NCI-H1092 treated with DMSO at 0.1 percent for 48 hours (cell line): ENCODE measurements at regions not wholly inside any gene's neighbourhood (a gene's known extent, or its start where the extent isn't known, plus 50 kb on each side); places are given as distances from the start of the nearest gene placed in this dataset.
A peak's percentile ranks its signal among the peaks of the same experiment; 100 is the strongest.

Source experiments
- DNase-seq: peaks from one replicate; lab custom pipeline; 2025; lab: John Stamatoyannopoulos, UW

DNA sequence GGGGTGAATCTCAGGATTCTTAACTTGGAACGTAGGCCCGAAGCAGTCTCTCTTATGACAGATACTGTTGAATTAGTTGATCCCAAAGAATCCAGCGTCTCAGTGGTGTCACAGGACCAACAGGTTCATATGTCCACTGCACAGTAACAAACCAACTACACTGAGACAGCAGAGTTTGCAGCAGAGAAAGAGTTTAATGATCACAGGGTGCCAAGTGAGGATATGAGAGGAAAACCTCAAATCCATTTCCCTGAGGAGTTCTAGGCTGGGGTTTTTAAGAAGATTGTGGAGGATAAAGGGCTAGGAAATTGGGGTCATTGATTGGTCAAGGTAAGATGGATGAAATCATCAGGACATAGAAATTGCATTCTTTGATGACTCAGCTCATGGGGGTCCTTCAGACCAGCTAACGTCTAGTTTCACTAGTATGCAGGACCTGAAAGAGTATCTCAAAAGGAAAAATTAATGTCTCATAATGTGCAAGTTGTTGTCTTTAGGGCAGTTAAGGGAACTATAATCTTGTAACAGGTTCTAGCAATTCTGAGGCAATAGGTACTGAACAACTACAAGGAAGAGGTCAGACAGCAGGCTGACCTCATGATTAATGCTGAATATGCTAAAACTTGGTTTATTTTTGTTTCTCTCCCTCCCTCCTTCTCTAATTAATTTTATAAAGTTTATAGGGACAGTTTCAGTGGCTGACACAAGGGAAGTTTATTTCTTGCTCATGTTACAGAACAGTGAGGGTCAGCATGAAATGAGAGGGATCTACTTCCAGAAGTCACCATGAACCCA, 310.9 kb upstream of the NEBL start:
- no peak for DNase-seq

DNA sequence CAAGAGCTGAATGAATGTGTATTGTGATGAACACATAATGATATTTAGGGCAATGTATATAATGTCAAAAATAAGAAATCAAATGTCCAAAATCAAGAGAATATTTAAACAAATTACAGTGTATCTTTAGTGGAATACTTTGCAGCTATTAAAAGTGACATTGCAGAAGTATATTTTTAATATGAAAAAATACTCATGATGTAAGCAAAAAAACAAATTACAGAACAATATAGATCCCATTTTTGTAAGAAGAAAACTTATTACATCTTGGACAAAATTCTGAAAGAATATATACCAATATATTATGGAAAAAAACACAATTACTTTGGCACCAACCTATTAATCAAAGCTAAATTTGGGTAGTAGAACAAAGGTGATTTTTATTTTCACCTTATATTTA, 308.2 kb upstream of the NEBL start:
- no peak for DNase-seq

DNA sequence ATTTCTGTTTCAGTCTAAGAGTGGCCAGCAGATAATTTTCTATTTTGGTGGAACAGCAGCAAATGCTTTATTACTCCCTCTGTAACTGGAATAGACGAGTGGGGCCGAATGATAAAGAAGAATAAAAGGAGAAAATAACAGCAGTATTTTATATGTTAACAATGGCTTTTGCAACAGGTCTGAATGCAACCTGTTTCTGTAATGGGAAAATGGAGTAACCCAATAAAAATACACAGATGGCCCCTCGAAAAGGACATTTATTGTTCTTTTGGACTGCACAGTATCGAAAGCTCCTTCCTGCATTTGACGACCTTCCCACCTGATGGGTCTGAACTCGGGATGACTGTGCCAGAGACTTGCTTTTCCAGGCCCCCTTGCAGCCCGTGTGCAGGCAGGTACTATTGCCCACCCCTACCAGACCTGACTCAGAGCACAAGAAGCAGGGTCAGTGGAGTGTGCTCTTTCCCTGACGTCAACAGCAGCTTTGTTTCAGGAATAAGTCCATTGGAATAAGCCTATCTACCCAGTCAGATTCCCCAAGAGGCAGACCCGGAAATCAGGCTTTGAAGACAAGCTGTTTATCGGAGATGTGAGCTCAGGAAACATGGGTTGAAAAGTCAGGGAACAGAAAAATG, 306.5 kb upstream of the NEBL start:
- no peak for DNase-seq

DNA sequence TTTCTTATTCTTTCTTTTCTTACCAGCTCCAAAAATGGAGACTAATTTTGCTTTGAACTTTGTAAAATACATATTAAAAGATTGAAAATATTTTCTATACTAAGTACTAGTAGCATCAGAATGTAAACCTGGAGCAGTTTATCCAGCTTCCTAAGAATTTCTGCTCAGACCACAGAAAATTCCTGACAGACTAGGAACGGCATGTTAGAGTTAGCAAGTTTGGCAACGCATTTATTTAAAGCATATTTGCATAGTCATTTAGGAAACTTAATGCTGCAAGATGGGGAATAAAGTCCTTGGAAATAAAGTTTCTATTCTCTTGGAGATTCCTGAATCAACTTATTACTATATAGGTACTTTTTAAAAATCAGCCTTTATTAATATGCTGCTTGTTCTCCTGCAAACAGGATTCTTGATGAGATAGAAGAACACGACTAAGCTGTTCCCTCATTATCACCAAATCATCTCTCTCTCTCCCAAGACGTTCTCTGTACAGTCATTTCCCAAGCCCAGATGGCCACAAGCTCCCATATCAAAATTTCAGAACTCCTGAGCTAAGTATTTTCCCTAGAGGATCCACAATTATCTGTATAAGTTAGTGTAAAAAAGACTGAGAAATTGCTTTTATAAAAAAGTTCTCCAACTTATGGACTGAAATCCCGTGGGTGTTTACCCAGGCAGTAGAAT, 305.8 kb upstream of the NEBL start:
- no peak for DNase-seq

- no peak for DNase-seq
Measured at GRCh38 chr10:21199501-21199900, 302.4 kb upstream of the NEBL start.

- DNase-seq: no peak
Measured at GRCh38 chr10:21197838-21198237, 300.7 kb upstream of the NEBL start.

GRCh38 chr10:21196822-21197395, 299.8 kb upstream of the NEBL start:
- no peak for DNase-seq

- no peak for DNase-seq
Measured at GRCh38 chr10:21195252-21195651, 298.1 kb upstream of the NEBL start.

GRCh38 chr10:21194510-21194993, 297.4 kb upstream of the NEBL start:
- DNase-seq: peak; percentile 25

DNA sequence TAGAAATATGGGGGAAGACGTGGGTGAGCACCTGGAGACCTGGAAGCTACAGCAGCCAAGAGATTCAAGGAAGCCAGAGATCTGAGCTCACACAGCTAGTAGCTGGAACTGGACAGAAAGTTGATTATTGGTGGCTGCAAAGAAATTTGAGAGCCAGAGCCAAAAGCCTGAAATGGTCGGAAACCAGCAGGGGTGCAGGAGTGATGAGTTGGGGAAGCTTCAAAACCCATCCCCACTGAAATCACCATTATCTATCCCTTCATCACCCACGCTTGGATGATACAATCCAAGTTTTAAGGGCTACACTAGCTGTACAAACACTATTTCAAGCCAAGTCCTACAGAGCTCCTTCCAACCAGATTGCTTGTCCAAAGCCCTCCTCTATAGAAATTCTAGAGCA, 296.1 kb upstream of the NEBL start:
- DNase-seq: no peak

- DNase-seq: no peak
Measured at GRCh38 chr10:21191512-21191911, 294.4 kb upstream of the NEBL start.

DNA sequence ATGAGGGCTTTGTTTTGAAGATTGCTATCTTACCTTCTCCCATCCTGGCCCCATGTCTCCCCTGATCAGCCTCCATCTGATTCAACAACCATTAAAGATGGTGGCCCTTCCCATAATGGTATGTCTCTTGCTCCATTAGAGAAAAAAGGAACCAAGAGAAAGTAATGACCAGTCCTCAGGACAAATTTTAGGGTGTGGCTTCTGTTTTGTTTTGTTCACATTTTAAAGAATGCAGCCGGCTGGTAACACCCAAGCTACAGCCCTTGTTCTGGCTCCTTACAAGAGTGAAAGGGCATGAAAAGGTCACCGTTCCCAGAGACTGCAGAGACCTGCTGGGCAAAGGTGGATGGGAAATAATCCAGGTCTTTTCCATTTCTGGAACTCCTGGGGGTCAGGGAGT, 287.9 kb upstream of the NEBL start:
- no peak for DNase-seq

DNA sequence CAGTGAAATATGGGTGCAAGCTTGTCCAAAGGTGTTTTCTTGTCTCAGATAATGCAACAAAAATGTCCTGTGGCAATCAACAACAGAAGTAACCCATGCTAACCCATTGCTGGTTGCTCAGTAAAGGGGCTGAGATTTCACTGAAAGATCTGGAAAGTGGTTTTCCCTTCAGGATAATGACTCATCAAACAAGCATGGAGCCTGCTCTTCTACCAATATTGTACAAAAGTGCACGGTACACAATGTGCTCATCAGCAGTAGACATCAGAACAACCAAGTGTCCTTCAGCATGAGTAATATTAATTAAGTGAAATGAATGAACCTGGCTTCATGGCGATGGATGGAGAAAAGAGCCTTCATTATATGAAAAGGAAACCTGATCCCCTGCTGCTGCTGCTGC, 287.1 kb upstream of the NEBL start:
- DNase-seq: peak; percentile 45

DNA sequence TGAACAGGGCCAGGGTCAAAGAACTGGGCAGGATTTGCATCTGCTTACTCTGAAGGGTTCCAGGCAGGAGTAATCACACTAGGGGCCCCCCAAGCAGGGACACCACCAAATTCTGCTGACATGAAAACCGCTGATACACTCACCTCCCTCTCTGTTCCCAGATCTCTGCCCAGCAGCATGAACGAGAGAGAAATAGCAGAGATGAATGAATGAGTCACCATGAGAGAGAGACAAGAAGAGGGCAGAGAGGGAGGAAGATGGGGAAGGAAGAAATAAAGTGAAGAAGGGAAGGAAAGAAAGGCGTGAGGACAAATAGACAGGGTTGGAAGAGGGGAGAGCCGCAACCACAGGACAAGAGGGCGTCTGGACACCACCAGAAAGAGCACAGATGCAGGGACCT, 285.9 kb upstream of the NEBL start:
- no peak for DNase-seq

DNA sequence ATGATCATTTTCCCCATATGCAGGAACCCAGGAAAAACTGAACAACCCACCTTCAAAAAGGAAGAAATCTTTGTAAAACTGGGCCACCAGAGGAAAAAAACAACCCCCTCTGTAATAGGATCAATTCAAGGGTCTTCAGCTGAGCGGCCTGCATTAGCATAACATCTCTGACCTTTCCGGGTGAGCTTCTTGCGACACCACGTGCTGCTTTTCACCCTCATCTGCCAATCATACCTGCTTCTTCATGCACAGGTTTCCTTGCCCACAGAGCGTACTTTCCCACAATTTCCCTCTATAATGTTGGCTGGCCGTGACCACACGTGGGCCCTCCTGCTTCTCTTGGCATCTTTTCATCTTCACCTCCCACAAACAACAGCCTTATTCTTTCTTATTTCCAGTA, 284.3 kb upstream of the NEBL start:
- no peak for DNase-seq

DNA sequence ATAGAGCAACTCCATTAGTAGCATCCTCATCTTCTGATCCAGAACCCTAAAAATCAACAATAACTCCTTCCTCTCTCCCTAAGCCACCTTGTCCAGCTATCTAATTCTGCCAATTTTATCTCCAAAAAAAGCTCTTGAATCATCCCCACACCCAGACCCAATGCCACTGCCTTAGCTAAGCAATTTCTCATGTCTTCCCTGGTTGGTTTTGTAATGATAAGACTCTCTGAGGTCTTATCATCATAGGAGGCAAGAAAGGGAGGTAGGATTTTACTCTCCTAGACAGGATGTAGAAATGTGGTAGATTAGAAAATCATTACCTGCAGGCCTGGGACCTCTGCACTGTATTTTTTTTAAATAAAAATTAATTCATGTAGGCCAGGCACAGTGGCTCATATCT, 283.5 kb upstream of the NEBL start:
- no peak for DNase-seq

GRCh38 chr10:21176934-21177480, 279.9 kb upstream of the NEBL start:
- no peak for DNase-seq

DNA sequence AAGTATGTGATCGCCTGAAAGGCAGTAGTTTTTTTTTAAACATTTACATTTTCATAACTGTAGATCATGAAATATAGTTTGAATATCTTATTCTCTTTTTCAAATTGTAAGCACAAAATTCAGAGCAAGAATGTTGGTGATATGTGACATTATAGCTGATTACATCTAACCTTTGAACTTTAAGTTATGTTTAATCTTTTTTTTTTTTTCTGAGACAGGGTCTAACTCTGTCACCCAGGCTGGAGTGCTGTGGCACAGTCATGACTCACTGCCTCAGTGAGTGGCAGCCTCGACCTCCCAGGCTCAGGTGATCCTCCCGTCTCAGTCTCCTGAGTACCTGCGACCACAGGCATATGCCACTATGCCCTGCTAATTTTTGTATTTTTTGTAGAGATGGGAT, 278.7 kb upstream of the NEBL start:
- DNase-seq: no peak

DNA sequence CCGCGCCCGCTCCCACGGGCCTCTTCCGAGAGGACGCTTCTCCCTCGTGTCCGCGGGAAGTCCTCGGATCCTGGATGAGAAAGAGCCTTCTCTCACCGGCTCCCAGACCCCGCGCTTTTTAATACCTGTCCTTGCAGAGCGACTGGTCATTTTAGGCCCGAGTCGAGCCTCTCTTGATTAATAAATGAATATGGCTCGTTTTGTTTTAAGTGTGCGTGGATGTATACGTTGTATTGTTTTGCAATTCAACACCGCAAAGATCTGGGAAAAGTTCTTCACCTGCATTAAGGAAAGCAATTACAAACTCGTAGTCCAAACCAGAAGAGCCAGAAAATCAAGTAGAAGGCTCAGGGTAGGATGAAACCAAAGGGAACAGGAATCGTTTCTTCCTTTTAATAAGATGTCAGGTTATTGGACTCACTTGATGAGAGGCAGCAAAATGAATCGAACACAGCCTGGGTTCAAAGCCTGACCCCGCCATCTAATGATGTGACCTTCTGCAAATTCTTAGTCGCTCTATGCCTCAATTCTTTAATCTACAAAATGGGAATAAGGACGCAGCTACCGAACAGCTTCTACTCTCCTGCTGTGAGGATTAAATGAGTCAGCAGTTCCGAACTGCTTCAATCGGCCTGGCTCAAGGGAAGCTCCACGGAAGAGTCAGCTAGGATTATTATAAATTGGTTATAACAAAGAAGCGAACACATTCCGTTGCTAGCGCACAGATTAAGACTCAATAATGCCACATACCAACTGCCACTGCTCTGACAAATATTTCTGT, 277.8 kb upstream of the NEBL start:
- DNase-seq: no peak

DNA sequence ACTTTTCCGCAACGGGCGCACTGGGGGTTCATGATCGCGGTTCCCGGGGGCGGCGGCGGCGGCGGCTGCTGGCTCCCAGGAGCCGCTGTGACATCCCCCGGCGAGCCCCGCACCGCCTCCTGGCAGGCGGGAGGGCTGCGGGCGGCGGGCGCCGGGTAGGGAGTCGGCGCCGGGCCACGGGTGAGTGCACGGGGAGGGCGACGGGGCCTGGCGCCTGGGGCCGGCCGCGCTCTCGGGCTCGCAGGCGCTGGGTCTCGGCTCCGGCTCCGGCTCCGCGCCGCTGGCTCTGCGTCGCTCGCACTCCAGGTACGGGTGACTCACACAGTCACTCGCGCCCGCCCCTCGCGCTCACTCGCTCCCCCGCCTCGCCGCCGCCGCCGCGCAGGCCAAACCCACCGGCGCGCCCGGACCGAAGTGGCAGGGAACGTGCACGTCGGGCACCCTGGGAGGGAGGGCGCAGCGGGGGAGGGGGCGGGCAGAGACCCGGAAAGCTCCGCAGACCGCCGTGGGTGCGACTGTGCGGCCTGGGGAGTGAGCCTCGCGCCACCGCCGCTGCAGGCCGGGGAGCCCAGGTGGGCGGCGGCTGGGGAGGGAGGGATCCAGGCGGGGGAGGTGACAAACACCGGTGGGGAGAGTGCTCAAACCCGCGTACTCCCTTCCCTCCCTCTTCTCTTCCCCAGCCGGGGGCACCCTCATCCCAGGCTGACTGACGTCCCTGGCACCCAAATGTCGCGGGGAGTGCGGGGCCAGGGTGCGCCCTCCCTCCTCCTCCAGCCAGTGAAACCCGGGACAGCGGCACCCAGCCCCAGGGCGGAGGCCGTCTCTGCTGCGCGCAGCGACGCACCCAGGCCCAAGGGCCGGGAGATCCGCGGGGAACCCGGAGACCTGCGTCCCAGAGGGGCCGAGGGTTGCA, 276.9 kb upstream of the NEBL start:
- peak; percentile 60 for DNase-seq
